Activated naive CD4-positive, alpha-beta T cell treated with anti-CD3 and anti-CD28 coated beads, Interleukin-2, amount 50 U/mL, for 72 hours (primary cell): ENCODE measurements at regions not wholly inside any gene's neighbourhood (a gene's known extent, or its start where the extent isn't known, plus 50 kb on each side); places are given as distances from the start of the nearest gene placed in this dataset.
"Not testable (repeated sequence)": the region's sequence is repeated elsewhere in the genome, so short reads cannot be mapped to it uniquely, and the experiment has no call there.

ENCODE experiments used
- ATAC-seq, 2 donors: fragments of 150-1000 bp; cut with Tn5 transposase; 2 replicates each; pipeline ENCODE4 v1.10.0; 2021; ENCODE audit warnings: mild to moderate bottlenecking in 2 of 2, moderate library complexity in 2 of 2
- DNase-seq, 2 donors: peaks; one replicate each; pipeline ENCODE4 v3.0.0; 2021 to 2022; ENCODE audit warnings: low spot score in 2 of 2
- H3K27ac Mint-ChIP-seq, 2 donors: one replicate each; pipeline ENCODE4 v1.8.0; 2022; ENCODE audit warnings: mild to moderate bottlenecking in 2 of 2, mixed read lengths in 2 of 2
- H3K36me3 Mint-ChIP-seq, 2 donors: one replicate each; pipeline ENCODE4 v1.8.0; 2022; ENCODE audit warnings: mixed read lengths in 2 of 2
- H3K9me3 Mint-ChIP-seq, 2 donors: one replicate each; pipeline ENCODE4 v1.8.0; 2022; ENCODE audit warnings: mixed read lengths in 2 of 2

- ATAC-seq (no peak), DNase-seq (no peak)
- no peak overlapping the region for H3K27ac Mint-ChIP-seq
- peaks cover 5% of the 10 kb centered on the region in 2 donors for H3K9me3 Mint-ChIP-seq
- peaks cover 0 to 4% of the 10 kb centered on the region in 2 donors for H3K36me3 Mint-ChIP-seq
Measured at GRCh38 chr20:30502670-30503069, 754.8 kb upstream of the DEFB115 start.

DNA sequence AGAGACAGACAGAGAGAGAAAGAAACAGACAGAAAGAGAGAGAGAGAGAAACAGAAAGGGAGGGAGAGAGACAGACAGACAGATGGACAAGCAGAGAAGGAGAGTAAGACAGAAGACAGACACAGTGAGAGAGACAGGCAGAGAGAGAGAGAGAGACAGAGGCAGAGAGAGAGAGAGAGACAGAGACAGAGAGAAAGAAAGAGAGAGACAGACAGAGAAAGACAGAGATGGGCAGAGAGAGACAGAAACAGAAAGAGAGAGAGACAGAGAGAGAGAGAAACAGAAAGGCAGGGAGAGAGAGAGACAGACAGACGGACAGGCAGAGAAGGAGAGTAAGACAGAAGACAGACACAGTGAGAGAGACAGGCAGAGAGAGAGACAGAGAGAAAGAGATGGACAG lies 754.3 kb upstream of the DEFB115 start:
- H3K36me3 Mint-ChIP-seq, H3K27ac Mint-ChIP-seq, ATAC-seq, DNase-seq: not testable (repeated sequence)
- H3K9me3 Mint-ChIP-seq: peaks cover 7 to 10% of the 10 kb centered on the region in 2 donors

DNA sequence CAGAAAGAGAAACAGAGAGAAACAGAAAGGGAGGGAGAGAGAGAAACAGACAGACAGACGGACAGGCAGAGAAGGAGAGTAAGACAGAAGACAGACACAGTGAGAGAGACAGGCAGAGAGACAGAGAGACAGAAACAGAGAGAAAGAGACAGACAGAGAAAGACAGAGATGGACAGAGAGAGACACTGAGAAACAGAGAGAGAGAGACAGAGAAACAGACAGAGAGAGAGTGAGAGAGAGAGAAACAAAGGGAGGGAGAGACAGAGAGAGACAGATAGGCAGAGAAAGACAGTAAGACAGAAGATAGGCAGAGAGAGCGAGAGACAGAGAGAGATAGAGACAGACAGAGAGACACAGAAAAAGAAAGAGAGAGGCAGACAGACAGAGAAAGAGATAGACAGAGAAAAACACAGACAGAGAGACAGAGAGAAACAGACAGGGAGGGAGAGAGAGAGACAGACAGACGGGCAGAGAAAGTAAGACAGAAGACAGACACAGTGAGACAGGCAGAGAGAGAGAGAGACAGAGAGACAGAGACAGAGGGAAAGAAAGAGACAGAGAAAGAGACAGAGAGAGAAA lies 753.4 kb upstream of the DEFB115 start:
- Mint-ChIP-seq H3K9me3 (peaks cover 16 to 18% of the 10 kb centered on the region in 2 donors), H3K36me3 (peaks cover 6 to 10% of the 10 kb centered on the region in 2 donors), H3K27ac (no peak overlapping the region)
- DNase-seq (no peak), ATAC-seq (no peak)

- H3K36me3 Mint-ChIP-seq: peaks cover 6 to 10% of the 10 kb centered on the region in 2 donors
- H3K27ac Mint-ChIP-seq: no peak overlapping the region
- H3K9me3 Mint-ChIP-seq: peaks cover 28% of the 10 kb centered on the region in 2 donors
- DNase-seq: no peak
- no peak for ATAC-seq
Measured at GRCh38 chr20:30505566-30505965, 751.9 kb upstream of the DEFB115 start.

DNA sequence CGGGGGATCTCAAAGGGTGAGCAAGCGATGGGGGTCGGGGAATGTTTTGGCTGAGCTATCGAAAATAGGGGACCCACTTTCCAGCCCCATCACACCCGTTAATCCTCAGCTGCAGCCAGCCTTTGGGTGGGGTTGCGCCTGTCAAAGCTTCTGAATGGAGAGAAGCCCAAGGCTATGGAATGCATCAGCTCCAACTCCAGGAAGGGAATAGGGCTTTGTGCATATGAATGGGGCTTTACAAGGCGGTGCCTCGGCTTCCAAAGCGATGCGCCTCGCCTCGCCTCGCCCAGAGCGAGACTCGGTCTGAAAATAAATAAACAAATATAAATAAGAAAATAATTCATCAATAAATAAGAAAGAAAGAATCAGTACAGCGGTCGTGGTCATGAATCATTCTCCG lies 751.4 kb upstream of the DEFB115 start:
- no peak overlapping the region for H3K27ac Mint-ChIP-seq
- ATAC-seq: no peak
- H3K9me3 Mint-ChIP-seq: peaks cover 32% of the 10 kb centered on the region in 2 donors
- DNase-seq: no peak
- H3K36me3 Mint-ChIP-seq: peaks cover 11 to 15% of the 10 kb centered on the region in 2 donors

DNA sequence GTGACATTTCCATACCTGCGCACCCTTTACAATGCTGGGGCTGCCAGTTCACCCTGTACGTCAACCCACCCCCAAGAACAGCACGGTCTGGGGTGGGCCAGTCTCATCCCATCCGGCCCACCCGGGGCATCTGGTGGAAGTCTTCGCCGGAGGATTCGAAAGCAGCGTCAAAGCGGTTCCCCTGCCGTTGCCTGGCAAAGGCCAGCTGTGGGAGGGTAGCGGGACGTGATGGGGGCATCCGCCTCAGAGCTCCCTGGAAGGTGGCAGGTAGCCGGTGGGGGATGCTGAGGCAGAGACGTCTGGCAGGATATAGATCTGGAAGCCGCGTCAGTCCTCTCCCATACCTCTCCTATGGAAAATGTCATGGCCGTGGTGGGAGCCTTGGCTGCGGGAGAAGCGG lies 749.1 kb upstream of the DEFB115 start:
- ATAC-seq, H3K27ac Mint-ChIP-seq, DNase-seq: not testable (repeated sequence)
- peaks cover 14 to 17% of the 10 kb centered on the region in 2 donors for H3K36me3 Mint-ChIP-seq
- H3K9me3 Mint-ChIP-seq: peaks cover 39% of the 10 kb centered on the region in 2 donors

DNA sequence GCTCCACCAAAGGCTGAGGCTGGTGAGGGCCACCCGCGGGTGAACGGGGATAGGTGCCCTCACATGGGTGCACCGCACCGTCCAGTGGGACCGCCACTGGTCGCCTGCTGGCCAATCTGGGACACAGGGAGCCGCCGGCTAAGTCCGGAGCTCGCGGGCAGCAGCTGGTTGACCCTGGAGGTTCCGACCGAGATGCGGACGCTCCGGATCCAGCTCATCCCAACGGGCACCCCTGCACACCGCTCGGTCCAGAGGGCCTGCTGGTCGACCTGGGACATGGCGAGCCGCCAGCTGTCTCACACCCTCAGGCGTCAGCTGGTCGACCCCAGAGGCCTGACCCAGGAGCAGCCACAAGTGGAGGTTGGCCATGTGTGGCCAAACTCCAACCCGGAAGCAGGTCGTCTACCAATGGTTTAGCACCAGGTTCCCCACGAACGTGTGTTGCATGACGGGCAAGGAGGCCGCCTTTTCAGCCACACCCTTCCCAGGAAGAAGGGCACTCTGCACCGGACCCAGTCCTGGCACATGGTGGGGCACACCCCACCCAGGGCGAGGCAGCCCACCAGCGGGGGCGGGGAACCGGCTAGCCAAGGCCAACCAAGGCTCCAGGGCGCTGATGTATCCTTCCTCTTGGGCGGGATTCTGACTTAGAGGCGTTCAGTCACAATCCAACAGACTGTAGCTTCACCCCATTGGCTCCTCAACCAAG lies 746.0 kb upstream of the DEFB115 start:
- ATAC-seq (no peak), DNase-seq (no peak)
- Mint-ChIP-seq H3K9me3 (peaks cover 52% of the 10 kb centered on the region in 2 donors), H3K36me3 (peaks cover 21 to 34% of the 10 kb centered on the region in 2 donors), H3K27ac (no peak overlapping the region)

GRCh38 chr20:30513050-30513628 lies 744.3 kb upstream of the DEFB115 start:
- peaks cover 43 to 46% of the 10 kb centered on the region in 2 donors for H3K9me3 Mint-ChIP-seq
- peaks cover 19 to 27% of the 10 kb centered on the region in 2 donors for H3K36me3 Mint-ChIP-seq
- DNase-seq (no peak), ATAC-seq (no peak)
- no peak overlapping the region for H3K27ac Mint-ChIP-seq

- not testable (repeated sequence) for DNase-seq, ATAC-seq, H3K27ac Mint-ChIP-seq
- H3K9me3 Mint-ChIP-seq: peaks cover 22% of the 10 kb centered on the region in 2 donors
- H3K36me3 Mint-ChIP-seq: peaks cover 11 to 22% of the 10 kb centered on the region in 2 donors
Measured at GRCh38 chr20:30515915-30516314, 741.5 kb upstream of the DEFB115 start.

DNA sequence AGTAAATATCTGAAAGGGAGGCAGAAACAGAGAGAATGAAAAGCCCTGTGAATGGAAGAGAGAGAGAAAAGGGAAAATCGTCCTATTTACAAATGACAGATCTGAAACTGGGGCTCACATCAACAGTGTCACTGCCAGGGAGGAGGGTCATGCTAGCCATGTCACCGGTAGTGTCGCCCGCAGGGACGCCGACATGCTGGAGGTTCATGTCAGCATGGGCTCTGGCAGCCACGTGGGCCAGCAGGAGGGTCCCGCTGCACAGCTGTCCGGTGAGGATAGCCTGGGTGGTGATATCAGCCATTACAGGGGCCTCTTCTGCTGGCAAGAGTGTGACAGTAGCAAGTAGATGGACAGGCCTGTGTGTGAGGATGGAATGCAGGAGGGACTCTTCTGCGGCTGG lies 738.6 kb upstream of the DEFB115 start:
- H3K36me3 Mint-ChIP-seq: peaks cover 2 to 12% of the 10 kb centered on the region in 2 donors
- H3K9me3 Mint-ChIP-seq, H3K27ac Mint-ChIP-seq, DNase-seq, ATAC-seq: not testable (repeated sequence)

DNA sequence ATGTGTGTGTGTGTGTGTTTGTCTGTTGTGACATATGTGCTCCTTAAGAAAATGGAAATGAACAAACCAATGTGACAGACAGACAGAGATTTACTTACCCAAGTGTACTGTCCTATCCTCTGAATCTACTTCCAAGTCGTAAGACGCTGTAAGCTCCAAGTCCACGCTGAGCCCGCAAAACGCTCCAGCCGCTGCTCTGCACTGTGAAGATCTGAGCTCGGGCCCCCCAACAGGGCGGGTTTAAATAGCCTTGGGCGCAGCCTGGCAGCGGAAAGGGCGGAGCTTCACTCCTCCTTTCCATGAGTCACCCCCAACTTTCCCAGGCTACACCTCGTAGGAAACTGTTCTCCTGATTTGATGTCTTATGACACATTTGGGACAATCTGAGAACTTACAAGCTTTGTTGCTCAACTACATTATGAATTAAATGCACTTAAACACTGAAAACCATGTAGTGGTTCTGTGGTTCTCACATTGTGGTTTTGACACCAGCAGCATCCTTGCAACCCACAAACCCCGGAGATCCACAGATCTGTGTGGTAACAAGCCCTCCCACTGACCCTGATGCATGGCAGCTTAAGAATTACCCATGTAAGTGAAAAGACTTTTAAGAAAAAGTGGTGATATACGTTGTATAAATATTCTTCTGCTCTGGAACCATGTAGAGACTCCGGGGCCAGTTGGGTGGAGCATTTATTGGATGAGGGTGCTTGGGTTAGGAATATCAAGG lies 735.6 kb upstream of the DEFB115 start:
- not testable (repeated sequence) for ATAC-seq, H3K27ac Mint-ChIP-seq, DNase-seq, H3K9me3 Mint-ChIP-seq, H3K36me3 Mint-ChIP-seq

- DNase-seq, H3K27ac Mint-ChIP-seq, ATAC-seq, H3K36me3 Mint-ChIP-seq, H3K9me3 Mint-ChIP-seq: not testable (repeated sequence)
Measured at GRCh38 chr20:30524155-30524554, 733.3 kb upstream of the DEFB115 start.

GRCh38 chr20:30524761-30525160 lies 732.7 kb upstream of the DEFB115 start:
- H3K36me3 Mint-ChIP-seq, H3K27ac Mint-ChIP-seq, DNase-seq, ATAC-seq: not testable (repeated sequence)
- H3K9me3 Mint-ChIP-seq: peaks cover 8 to 12% of the 10 kb centered on the region in 2 donors

DNA sequence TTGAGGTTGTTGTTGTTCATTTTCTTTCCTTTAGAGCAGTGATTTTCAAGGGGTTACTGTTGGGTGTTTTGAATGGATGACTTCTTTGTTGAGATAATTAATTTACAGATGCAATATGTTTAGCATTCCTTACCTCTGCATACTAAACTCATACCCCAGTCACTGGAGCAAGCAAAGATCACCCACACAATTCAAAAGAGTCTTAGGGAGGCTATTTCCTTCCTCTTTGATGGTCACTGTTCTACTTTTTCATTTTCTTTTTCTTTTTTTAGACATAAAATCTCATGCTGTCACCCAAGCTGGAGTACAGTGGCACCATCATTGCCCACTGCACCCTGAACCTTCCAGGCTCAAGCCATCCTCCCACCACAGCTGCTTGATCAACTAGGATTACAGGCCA lies 723.8 kb upstream of the DEFB115 start:
- DNase-seq, H3K36me3 Mint-ChIP-seq, H3K9me3 Mint-ChIP-seq, H3K27ac Mint-ChIP-seq, ATAC-seq: not testable (repeated sequence)

DNA sequence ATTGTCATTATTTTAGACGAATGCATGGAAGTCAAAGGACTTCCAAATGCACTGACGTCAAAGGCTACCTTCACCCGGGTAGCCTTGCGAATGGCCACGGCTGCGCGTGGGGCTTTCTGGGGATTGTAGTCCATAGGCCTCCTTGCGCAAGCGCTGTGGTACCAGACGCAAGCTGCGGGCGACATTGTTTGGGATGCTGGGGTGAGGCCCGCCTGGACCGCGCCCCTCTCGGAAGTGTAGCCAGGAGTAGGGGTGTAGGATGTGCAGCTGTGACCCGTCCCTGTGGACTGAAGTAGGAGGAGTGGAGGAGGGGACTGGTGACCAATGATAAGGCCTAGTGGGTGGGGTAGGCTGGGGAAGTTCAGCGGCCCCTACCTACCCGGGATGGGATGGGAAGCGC lies 720.0 kb upstream of the DEFB115 start:
- DNase-seq, H3K9me3 Mint-ChIP-seq, H3K36me3 Mint-ChIP-seq, ATAC-seq, H3K27ac Mint-ChIP-seq: not testable (repeated sequence)

- not testable (repeated sequence) for ATAC-seq, H3K27ac Mint-ChIP-seq, DNase-seq, H3K36me3 Mint-ChIP-seq
- peaks cover 9 to 11% of the 10 kb centered on the region in 2 donors for H3K9me3 Mint-ChIP-seq
Measured at GRCh38 chr20:30540330-30541069, 717.0 kb upstream of the DEFB115 start.
